HEK293T (cell line): ENCODE measurements at regions not wholly inside any gene's neighbourhood (a gene's known extent, or its start where the extent isn't known, plus 50 kb on each side); places are given as distances from the start of the nearest gene placed in this dataset.

Experiments
- BHLHE40 ChIP-seq: fragments of 450-650 bp; IDR thresholded peaks from 2 replicates; pipeline ENCODE4 v1.6.1; 2016; ENCODE audit warnings: mild to moderate bottlenecking, moderate library complexity, borderline replicate concordance
- ELF4 ChIP-seq: fragments of 450-650 bp; IDR thresholded peaks from 2 replicates; pipeline ENCODE4 v1.6.1; 2017; ENCODE audit warnings: antibody characterized with exemption
- FOXA1 ChIP-seq: fragments of 450-650 bp; IDR thresholded peaks from 2 replicates; pipeline ENCODE4 v1.6.1; 2016; ENCODE audit warnings: mild to moderate bottlenecking

- TF ChIP-seq ELF4 (no peak), BHLHE40 (no peak), FOXA1 (no peak)
These were observed 1029.6 kb downstream of the TTLL7 start for GRCh38 chr1:82969340-82969739.
